ENCODE measurements at regions not wholly inside any gene's neighbourhood (a gene's known extent, or its start where the extent isn't known, plus 50 kb on each side); places are given as distances from the start of the nearest gene placed in this dataset.

DNA sequence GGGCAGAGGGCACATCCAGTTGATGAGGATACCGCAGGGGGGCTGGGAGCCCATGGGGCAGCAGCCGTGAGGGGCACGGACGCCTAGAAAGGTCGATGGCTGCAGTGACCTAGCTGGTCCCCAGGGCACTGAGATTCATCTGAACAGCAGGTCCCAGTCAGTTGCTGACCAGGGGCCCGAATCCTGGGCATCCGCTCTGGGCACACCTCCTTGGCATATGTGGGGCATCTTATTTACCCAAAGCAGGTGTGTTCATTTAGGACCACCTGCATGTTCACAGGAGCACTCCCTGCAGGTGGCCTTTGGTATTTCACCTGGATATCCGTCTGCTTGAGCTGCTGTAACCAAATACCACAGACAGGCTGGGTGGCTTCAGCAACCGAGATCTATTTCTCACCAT is 72.0 kb upstream of the ODC1 start:
- no peak for FAIRE-seq
- no peak for DNase-seq (ENCODE audit: insufficient read length, low spot score)

DNA sequence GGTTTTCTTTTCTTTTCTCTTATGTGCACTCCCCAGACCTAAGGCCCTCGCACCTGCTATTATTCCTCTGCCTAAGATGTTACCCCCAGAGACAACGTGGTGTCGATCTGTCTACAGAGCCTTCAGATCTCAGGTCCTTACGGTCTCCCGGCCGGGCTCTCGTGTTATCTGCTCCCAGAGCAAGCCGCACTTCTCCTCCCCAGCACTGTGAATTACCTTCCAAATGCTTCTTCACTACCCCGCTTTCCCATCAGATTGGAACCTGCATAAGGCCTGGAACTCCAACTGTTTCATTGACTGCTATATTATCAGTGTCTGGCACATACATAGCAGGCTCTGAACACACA is 71.2 kb upstream of the ODC1 start:
- DNase-seq (ENCODE audit: insufficient read length, low spot score) (no peak), FAIRE-seq (no peak)

DNA sequence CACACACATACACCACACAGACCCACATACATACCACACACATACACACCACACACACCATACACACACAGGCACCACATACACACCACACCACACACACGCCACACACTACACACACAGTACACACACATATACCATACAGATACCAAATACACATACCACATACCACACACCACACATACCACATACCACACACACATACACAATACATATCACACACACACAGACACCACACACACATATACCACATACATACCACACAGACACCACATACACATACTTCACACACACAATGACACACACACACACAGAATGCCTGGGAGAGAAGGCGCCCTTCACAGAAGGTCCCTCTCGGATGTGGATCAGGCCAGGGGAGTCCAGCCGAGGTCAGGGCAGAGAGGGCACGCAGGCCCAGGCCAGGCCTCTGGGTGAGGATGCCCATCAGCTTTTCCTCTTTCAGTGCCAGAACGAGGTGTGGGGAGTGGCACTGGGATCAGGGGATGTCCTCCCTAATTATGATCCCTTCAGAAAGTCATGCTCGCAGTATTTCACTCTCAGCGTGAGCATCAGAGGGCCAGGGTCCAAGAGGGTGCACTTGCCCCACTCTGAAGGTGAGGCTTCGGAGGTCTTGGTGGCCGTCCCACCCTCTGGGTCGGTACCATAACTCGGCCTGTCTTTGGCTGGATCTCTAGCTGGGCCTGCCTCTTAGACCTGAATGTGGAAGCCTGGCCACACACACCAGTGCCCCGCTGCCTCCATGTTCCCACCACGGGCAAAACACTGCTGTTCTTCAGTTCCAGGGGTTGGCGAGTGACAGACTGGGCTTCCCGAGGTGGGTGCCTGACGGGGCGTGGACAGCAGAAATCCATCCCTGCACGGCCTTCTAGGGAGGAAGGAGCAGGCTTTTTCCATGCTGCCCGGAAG is 70.6 kb upstream of the ODC1 start:
- no peak for DNase-seq (ENCODE audit: insufficient read length, low spot score)
- FAIRE-seq: peak; percentile 28

DNA sequence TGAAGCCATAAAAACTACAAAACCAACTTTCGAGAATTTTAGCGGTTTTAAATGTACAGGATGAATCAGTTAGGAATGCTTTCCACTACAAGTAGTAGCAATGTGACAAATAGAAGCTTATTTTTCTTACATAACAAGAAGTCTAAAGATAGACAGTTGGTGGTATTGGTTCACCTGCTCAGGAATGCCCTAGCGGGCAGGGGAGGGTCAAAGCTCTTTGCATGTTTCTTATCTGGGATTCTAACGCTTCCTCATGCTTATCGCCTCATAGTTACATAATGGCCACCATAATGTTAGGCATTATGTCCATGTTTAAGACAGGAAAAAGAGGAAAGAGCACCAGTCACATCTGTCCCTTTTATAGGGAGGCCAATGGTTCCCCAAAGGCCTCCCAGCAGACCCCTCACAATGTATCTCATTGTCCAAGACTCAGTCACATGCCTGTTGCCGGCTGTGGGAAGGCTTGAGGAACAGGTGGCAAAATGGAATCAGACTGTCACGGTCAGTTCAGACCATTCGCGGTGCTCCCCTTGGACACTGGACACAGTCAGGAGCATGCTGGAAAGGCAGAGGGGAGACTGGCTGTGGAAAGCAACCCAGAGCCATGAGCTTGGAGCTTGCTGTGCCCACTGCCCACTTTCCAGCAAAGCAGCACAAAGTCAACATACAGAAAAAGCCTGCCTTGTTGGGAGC is 69.4 kb upstream of the ODC1 start:
- no peak for FAIRE-seq
- DNase-seq (ENCODE audit: insufficient read length, low spot score): no peak

DNA sequence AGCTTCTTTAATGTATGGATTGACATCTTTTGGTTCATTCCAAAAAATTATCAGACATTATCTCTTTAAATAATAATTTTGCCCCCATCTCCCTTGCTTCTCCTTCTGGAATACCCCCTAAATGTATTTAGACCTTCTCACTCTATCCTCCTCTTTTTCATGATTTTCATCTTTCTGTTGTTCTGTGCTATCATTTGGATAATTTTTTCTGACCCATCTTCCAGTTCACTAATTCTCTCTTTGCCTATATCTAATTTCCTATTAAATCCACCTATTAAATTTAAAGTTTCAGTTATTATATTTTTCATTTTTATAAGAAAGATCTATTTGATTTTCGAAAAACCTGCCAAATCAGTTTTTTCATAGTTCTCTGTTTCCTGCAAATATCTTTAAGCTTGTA is 67.8 kb upstream of the ODC1 start:
- DNase-seq (ENCODE audit: insufficient read length, low spot score) (no peak), FAIRE-seq (no peak)

DNA sequence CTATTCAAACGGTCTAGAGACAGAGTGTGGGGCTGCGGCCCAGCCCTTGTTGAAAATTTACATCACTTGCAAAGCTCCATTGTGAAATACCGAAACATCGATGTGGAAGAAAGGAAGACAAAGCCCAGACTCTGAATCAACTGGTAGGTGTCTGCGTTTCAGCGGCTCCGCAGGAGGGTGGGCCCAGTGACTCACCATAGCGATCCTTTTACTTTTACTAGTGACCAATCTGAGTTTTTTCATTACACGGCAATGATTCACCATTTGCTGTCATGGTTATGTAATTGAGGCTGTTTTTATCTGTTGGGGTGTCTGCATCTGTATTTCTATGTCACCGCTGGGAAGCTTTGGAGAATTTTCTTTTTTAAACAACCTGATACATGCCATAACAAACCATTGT is 66.6 kb upstream of the ODC1 start:
- FAIRE-seq (no peak), DNase-seq (ENCODE audit: insufficient read length, low spot score) (no peak)

DNA sequence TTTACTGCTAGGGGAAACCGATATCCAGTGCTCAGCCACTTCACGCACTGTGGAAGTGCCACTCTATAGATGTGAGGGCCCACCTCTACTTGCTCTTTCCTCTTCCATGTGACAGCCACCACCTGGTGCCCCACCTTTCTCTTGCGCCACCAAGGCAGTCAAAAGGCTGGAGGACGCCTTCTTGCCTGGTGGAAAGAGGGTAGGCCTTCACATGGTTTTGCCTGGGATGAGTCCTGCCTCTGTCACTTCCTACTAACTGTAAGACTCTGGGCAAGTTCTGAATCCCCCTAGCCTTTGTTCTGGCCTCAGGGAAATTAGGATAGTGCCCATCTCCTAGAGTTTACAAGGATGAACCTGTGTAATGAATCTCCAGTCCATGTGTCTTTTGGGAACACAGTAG is 66.1 kb upstream of the ODC1 start:
- no peak for FAIRE-seq
- DNase-seq (ENCODE audit: insufficient read length, low spot score): no peak

DNA sequence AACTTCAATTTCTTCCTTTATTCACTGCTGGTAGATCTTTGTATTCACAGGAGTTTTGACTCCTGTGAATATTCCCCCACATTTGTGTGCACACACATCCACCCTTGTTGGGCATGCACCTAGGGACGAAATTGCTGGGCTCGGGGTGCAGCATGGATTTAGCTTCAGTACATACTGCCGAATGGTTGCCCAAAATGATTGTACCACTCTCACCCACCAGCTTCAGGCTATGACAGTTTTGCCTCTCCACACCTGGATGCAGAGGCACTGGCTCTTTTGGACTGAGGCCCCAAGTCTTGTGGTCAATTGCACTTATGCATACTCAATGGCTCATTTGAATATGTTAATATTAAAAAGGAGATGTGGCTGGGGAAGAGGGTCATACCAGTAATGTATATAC is 65.1 kb upstream of the ODC1 start:
- DNase-seq (ENCODE audit: insufficient read length, low spot score) (no peak), FAIRE-seq (no peak)

DNA sequence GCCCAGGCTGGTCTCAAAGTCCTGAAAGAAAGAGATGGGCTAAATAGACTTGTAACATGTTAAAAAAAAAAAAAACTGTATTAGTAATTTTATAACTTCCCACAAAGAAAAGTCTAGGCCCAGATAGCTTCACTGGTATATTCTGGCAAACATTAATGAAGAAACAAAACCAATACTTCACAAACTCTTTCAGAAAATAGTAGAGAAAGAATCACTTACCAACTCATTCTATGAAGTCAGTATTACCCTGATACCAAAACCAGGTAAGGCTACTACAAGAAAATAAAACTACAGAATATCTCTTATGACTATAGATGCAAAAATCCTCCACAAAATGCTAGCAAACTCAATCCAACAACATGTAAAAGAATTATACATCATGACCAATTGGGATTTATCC is 59.9 kb upstream of the ODC1 start:
- FAIRE-seq (no peak), DNase-seq (ENCODE audit: insufficient read length, low spot score) (no peak)

DNA sequence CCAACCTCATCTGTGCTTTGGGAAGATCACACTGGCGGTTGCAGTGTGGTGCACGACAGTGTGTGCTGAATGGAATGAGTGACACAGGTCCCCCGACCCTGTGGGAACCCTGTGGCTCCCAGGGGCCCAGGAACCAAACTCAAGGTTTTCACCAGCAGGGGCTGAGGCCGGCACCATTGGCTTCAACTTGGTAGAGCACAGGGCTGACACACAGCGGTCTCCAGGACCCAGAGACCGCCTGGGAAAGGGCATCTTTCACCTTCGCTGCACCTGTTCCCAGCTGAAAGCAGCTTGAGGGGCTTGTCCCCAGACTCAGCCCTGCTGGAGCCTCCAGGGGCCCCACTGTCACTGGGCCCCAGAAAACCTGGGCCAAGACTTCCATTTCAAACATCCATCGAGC is 59.0 kb upstream of the ODC1 start:
- no peak for DNase-seq (ENCODE audit: insufficient read length, low spot score)
- no peak for FAIRE-seq

DNA sequence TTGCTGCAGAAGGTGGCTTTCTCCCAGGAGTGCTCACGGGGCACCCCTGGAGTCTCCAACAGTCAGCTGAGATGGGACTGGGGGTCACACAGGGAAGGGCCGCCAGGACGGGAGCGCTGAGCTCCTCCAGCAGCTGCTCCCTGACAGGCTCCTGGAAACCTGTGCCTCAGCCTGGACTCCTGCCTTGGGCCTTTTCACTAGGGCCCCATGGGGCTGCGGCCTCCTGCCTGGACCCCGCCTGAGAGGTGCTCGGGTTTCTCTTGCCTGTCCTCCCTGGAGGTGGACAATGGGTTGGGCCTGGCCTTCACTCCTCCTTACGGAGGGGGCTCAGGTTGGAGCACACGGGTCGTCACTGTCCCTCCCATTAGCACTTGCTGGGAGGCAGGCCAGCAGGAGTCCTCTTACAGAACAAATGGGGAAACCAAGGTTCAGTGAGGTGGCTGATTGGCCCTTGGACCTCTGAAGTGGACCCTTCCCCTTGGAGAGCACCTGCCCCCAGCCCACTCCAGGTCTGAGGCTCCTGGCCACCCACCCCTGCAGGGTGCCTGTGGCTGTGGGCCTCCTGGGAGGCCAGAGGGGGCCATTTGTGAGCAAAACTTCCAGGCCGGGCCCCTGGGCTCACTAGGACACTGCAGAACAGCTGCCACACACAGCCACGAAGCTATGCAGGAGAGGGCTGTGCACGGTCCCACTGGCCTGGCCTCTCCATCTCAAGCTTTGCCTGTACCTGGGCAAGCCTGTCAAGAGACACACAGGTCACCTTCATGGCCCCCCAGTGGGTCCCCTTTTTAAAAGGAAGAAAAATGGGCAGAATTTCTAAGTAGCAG is 57.1 kb upstream of the ODC1 start:
- no peak for FAIRE-seq
- DNase-seq (ENCODE audit: insufficient read length, low spot score): no peak

DNA sequence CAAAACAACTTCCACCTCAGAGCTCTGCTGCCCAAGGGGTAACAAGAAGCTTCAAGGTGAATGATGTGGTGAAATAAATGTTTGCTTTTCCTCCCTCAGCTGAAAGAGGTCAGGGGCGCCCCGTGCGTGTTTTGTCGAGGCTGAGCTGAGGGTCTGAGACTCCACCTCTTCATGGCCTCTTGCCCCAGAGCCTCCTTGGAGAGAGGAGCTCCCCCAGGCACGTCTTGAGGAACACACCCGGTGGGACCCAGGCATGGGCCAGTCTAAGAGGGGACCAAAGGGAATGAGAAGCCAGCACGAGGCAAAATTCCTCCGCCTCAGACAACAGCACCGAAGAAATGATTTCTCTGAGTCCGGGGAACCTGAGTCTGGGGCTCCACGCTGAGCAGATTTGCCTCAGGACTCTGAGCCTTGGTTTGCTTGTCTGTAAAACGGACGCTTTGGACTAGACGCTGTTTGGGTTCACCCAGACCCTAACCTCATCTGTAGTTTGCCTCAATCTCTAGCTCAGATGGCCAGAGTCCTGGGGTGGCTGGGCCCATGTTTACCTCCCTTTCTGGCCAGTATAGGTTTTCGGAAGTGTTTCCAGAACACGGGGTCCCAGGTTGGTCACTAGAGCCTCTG is 56.4 kb upstream of the ODC1 start:
- DNase-seq (ENCODE audit: insufficient read length, low spot score) (no peak), FAIRE-seq (no peak)

DNA sequence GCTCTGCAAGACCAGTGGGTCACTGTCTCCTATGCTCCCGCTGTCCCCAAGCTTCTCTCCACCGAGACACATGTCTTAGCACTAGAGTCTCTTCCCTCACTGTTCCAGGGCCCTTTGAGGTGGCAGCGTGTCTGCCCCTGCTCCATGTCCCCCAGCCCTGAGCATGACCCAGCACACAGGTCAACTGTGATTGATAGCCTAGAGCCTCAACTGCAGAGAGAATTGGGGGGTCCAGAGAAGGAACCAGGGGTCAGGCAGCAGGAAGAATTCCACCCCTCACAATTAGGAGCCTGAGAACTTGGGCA is 54.6 kb upstream of the ODC1 start:
- DNase-seq (ENCODE audit: insufficient read length, low spot score) (no peak), FAIRE-seq (no peak)

DNA sequence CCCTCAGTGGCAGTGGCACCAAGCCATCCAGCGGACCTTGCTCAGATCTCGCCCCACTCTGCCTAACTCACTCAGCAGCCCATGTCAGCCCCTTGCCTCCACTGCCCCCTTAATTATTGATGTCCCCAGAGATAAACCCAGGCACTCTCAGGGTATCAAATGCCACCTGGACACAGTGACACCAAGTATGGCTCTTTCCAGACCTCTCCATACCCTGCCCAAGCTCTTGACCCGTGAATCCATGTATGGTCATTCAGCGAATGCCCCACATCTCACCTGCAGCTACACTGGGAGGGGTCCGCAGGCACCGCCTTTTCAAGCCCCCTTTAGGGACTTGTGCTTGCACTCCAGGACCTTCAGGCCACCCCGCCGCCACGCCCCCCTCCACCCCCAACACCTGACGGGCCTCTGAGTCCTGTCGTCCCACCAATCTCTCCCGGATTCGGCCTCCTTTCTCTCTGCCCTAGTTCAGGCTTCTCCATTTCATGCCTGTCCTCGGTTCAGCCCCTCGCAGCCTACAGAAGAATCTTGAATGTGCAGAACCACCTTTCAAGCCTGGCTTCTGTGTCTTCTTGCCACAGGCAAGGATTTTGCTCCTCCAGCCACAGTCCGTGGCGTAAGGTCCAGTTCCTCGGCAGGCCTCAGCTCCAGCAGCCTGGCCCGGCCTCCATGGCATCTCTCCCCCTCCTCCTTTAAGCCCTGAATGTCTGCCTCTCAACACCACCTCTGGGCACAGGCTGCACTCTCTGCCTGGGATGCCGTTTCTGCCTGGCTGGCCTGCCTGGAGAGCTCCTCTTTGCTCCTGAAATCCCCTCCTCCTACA is 54.1 kb upstream of the ODC1 start:
- FAIRE-seq (no peak), DNase-seq (ENCODE audit: insufficient read length, low spot score) (no peak)

DNA sequence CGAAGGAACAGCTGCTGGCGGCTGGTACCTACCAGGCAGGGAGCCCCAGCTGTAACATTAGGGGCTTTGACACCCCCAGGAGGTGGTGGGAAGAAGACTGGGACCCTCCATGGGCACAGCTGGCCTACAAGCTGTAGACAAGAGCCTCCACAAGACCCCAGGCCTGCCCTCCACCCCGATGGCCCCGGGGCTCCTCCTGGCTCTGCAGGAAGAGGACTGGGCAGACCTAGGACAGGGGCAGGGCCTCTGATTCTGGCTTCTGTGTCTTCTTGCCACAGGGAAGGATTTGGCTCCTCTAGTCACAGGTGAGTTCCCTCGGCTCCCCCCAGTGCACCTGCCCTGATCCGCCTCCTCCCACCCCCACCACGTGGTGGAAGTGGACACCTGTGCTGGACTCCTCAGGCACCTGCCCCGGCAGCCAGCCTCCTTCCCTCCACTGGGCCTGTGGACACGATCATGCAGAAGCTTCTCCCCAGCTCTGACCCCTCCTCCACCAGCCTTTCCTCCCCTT is 53.4 kb upstream of the ODC1 start:
- no peak for FAIRE-seq
- no peak for DNase-seq (ENCODE audit: insufficient read length, low spot score)

DNA sequence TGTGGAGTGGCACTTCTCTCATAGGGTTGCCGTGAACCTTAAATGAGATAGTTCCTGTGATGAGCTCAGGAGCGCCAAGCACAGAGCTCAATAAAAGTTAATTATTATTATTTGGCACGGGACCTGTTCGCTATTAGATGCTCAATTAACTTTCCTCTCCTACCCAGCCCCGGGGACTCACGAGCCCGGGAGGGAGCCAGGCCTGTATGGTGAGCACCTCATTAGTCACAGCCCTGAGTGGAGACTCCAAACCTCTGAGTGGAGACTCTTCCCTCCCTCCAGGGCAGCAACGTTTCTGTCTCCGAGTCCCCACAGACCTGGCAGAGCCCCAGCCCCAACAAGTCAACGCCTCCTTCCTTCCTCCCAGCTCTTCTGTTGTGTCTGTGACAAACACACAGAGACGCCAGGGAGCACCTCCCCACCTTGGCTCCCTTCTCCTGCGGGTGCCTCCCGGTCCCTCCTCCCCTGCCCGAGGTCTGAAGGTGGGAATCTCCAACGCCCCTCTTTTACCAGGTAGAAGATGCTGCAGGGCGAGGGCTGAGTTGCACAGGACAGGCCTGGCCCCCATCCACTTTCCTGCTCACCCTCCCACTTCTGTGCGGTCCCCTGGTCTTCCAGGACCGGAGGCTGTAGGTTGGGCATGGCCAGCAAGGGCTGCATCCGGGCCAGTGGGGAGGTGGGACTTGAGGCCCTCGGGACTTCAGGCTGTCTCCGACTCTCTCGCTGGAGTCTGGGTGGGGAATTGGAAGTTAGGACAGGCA is 52.7 kb upstream of the ODC1 start:
- DNase-seq (ENCODE audit: insufficient read length, low spot score): no peak
- no peak for FAIRE-seq

DNA sequence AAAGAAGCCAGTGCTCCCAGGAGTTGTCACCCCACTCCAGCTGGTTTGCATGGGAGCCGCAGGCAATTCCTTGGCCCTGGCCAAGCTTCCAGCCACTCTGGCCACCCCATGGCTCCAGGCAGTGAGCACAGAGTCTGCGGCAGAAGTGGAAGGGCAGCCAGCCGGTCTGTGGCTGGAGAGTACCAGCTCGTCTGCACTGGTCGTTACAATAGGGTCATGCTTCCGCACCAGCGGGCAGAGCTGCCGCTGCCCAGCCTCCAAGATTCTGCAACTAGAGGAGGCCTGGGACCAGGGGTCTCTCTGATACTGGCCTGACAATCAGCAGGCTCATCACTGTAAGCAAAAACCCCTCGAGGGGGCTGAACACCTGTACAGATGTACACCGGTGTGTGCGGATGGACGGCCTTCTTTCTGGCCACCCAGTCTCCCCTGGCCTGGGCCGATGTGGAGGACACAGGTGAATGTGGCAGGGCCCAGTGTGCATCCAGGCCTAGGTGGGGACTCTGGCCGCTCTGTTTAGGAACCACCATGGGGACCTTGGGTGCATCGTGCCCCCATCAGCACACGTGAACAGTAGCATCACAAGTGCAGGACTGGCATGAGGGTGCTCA is 51.9 kb upstream of the ODC1 start:
- DNase-seq (ENCODE audit: insufficient read length, low spot score) (no peak), FAIRE-seq (no peak)

DNA sequence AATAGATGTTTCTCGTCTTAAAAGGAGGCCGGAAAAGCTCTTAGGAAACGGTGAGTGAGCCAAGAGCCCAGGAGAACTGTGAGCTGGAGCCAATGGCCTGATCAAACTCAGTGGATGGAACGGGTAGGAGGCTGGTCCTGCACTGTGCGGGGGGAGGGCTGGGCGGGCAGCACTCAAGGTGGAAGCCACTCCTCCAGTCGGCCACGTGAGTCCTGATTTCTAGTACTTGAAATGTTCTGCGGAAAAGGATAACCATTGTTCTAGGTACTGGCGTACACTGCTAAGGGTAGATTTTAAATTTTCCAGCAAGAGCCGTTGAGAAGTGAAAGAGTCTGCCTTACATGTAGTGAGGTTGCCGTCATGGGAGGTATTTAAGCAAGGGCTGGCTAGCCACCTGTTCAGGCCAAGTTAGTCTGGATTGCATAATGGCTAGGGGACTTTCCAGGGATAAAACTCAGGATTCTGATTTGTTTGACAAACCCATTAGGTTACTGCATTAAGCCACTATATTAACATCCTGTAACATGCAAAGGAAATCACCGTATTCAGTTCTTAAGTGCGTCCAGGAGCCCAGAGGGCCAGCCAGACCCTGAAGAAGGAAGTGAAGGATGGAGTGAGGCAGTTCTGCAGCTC is 51.3 kb upstream of the ODC1 start:
- no peak for FAIRE-seq
- no peak for DNase-seq (ENCODE audit: insufficient read length, low spot score)
